ENCODE measurements at regions not wholly inside any gene's neighbourhood (a gene's known extent, or its start where the extent isn't known, plus 50 kb on each side); places are given as distances from the start of the nearest gene placed in this dataset.

DNA sequence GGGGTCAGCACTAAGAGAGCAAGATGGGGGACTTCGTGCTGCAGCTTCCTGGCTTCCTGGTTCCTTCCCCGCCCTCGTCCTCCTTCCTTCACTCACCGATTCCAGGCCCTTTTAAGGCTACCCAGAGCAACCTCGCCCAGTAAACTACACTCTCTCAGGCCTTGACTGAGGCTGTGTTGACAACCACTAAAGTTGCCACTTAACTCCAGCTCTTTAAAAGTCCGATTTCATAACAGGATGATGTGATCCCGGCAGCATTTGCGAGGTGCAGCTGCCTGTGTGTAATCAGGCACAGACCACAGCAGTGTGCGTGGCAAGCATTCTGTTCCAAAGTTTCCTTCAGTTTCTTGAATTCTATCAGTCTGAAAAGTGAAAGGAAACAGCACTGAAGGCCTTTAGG, 110.6 kb downstream of the RAB11FIP2 start (continued):
- TF ChIP-seq, protein P1, sequence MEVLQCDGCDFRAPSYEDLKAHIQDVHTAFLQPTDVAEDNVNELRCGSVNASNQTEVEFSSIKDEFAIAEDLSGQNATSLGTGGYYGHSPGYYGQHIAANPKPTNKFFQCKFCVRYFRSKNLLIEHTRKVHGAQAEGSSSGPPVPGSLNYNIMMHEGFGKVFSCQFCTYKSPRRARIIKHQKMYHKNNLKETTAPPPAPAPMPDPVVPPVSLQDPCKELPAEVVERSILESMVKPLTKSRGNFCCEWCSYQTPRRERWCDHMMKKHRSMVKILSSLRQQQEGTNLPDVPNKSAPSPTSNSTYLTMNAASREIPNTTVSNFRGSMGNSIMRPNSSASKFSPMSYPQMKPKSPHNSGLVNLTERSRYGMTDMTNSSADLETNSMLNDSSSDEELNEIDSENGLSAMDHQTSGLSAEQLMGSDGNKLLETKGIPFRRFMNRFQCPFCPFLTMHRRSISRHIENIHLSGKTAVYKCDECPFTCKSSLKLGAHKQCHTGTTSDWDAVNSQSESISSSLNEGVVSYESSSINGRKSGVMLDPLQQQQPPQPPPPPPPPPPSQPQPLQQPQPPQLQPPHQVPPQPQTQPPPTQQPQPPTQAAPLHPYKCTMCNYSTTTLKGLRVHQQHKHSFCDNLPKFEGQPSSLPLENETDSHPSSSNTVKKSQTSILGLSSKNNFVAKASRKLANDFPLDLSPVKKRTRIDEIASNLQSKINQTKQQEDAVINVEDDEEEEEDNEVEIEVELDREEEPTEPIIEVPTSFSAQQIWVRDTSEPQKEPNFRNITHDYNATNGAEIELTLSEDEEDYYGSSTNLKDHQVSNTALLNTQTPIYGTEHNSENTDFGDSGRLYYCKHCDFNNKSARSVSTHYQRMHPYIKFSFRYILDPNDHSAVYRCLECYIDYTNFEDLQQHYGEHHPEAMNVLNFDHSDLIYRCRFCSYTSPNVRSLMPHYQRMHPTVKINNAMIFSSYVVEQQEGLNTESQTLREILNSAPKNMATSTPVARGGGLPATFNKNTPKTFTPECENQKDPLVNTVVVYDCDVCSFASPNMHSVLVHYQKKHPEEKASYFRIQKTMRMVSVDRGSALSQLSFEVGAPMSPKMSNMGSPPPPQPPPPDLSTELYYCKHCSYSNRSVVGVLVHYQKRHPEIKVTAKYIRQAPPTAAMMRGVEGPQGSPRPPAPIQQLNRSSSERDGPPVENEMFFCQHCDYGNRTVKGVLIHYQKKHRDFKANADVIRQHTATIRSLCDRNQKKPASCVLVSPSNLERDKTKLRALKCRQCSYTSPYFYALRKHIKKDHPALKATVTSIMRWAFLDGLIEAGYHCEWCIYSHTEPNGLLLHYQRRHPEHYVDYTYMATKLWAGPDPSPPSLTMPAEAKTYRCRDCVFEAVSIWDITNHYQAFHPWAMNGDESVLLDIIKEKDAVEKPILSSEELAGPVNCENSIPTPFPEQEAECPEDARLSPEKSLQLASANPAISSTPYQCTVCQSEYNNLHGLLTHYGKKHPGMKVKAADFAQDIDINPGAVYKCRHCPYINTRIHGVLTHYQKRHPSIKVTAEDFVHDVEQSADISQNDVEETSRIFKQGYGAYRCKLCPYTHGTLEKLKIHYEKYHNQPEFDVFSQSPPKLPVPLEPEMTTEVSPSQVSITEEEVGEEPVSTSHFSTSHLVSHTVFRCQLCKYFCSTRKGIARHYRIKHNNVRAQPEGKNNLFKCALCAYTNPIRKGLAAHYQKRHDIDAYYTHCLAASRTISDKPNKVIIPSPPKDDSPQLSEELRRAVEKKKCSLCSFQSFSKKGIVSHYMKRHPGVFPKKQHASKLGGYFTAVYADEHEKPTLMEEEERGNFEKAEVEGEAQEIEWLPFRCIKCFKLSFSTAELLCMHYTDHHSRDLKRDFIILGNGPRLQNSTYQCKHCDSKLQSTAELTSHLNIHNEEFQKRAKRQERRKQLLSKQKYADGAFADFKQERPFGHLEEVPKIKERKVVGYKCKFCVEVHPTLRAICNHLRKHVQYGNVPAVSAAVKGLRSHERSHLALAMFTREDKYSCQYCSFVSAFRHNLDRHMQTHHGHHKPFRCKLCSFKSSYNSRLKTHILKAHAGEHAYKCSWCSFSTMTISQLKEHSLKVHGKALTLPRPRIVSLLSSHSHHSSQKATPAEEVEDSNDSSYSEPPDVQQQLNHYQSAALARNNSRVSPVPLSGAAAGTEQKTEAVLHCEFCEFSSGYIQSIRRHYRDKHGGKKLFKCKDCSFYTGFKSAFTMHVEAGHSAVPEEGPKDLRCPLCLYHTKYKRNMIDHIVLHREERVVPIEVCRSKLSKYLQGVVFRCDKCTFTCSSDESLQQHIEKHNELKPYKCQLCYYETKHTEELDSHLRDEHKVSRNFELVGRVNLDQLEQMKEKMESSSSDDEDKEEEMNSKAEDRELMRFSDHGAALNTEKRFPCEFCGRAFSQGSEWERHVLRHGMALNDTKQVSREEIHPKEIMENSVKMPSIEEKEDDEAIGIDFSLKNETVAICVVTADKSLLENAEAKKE (CRISPR knock-in tag; IDR thresholded peaks at IDR 0.05), result no peak
- TF ChIP-seq, protein P2, sequence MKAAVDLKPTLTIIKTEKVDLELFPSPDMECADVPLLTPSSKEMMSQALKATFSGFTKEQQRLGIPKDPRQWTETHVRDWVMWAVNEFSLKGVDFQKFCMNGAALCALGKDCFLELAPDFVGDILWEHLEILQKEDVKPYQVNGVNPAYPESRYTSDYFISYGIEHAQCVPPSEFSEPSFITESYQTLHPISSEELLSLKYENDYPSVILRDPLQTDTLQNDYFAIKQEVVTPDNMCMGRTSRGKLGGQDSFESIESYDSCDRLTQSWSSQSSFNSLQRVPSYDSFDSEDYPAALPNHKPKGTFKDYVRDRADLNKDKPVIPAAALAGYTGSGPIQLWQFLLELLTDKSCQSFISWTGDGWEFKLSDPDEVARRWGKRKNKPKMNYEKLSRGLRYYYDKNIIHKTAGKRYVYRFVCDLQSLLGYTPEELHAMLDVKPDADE (IDR thresholded peaks at IDR 0.05), result no peak
- no peak for TF ChIP-seq JUNB (IDR thresholded peaks at IDR 0.05; ENCODE audit: unreplicated experiment)
- no peak for TF ChIP-seq CREB1 (CRISPR knock-in tag; IDR thresholded peaks at IDR 0.05; ENCODE audit: low read depth)

DNA sequence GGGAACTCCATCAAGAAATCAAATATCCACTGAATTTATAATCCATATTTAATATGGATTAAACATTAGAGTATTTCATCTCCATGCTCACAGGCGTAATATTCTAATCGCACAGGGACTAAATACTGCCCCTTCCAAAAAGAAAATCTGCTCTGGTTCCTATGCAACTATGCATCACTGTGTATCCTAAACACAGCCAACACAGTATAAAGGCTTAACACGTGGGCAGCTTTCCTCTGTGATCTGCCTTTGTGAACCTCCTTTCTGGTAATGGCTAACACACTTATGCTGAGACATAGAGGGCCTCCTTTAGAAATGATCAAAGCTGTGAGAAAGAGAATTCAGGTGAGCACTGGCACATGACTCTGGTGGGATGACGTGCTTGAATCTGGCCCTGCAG, 110.2 kb downstream of the RAB11FIP2 start:
- no peaks in the 10 kb centered on the region for H3K79me2 ChIP-seq (replicated peaks; ENCODE audit: insufficient read depth)
- no peaks in the 10 kb centered on the region for H4K20me1 ChIP-seq (replicated peaks; ENCODE audit: insufficient read depth)
- Mint-ChIP-seq H3K36me3 (ENCODE audit: low read depth) (no peaks in the 10 kb centered on the region), H3K27me3 (ENCODE audit: insufficient read depth, low read depth, poor library complexity) (peaks cover 8% of the 10 kb centered on the region), H3K9me3 (no peaks in the 10 kb centered on the region), H3K27ac (no peak overlapping the region), H3K4me1 (peaks cover 19% of the 10 kb centered on the region), H3K4me3 (no peak overlapping the region)
- peaks cover 12% of the 10 kb centered on the region for H3K4me1 ChIP-seq (ENCODE audit: insufficient read depth)
- DNase-seq (ENCODE audit: low spot score) (no peak), ATAC-seq (no peak)
- no peak overlapping the region for H3K4me2 ChIP-seq
- H3F3A ChIP-seq (replicated peaks; ENCODE audit: low read depth), result no peaks in the 10 kb centered on the region
- no peaks in the 10 kb centered on the region for H3K27me3 ChIP-seq (ENCODE audit: insufficient read depth)
- no peak overlapping the region; the same call in 1 of the 2 replicates for H2AFZ ChIP-seq
- H3K36me3 ChIP-seq (ENCODE audit: insufficient read depth), result no peaks in the 10 kb centered on the region
- no peak overlapping the region for H3K27ac ChIP-seq (ENCODE audit: low read depth)
- no peak overlapping the region for H3K4me3 ChIP-seq
- H3K9me2 ChIP-seq (ENCODE audit: insufficient read depth), result no peaks in the 10 kb centered on the region
- TF ChIP-seq CREB1 (CRISPR knock-in tag; IDR thresholded peaks at IDR 0.05; ENCODE audit: low read depth), result no peak
- TF ChIP-seq, protein P1 (CRISPR knock-in tag; IDR thresholded peaks at IDR 0.05), result no peak
- no peak for TF ChIP-seq ZNF114 (CRISPR knock-in tag; IDR thresholded peaks at IDR 0.05)
- no peak for TF ChIP-seq POLR2AphosphoS5 (IDR thresholded peaks at IDR 0.05; ENCODE audit: low read depth)
- TF ChIP-seq, protein P2 (IDR thresholded peaks at IDR 0.05), result no peak
- TF ChIP-seq EZH2phosphoT487 (IDR thresholded peaks at IDR 0.05; ENCODE audit: unreplicated experiment), result no peak
- TF ChIP-seq JUNB (IDR thresholded peaks at IDR 0.05; ENCODE audit: unreplicated experiment), result no peak

Data from GM23338 (cell line).